HFF-Myc (cell line): ENCODE measurements at regions not wholly inside any gene's neighbourhood (a gene's known extent, or its start where the extent isn't known, plus 50 kb on each side); places are given as distances from the start of the nearest gene placed in this dataset.

Experiments used
- DNase-seq: peaks from one replicate; pipeline ENCODE4 v3.0.0-alpha.2; 2011; ENCODE audit warnings: low read depth; ENCODE audit errors: extremely low read depth
- H3K4me3 ChIP-seq: replicated peaks from 2 replicates; pipeline ENCODE4 v1.5.1; 2011; ENCODE audit warnings: low read depth, mild to moderate bottlenecking, control low read depth, low read length
- CTCF ChIP-seq: IDR thresholded peaks from 2 replicates; pipeline ENCODE4 v1.5.1; 2012; ENCODE audit warnings: mild to moderate bottlenecking, low read depth, low read length, control low read depth; ENCODE audit errors: missing control alignments

GRCh38 chr2:13650586-13651180 lies 933.9 kb downstream of the TRIB2 start:
- TF ChIP-seq CTCF, result no peak
- no peak overlapping the region for H3K4me3 ChIP-seq
- DNase-seq, result no peak

DNA sequence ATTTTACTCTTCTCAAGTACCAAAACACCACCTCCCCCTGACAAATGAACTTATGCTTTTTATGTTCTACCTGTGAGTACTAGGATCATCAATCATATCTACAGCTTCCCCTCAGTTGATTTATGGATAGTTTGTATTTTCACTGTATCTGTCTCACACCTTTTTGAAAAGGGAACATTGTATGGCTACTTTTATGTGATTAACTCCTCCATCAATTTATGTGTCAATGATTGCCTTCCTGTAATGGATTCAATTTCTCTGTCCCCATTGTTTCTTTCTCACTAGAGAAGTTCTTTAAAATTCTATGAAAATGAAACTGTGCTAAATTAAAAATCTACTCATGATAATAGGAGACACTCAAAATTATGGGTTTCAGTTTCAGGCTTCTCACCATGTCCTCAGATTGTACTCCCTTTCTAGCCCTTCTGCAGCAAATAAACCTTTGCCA lies 935.0 kb downstream of the TRIB2 start:
- no peak overlapping the region for H3K4me3 ChIP-seq
- TF ChIP-seq CTCF, result no peak
- DNase-seq, result no peak

DNA sequence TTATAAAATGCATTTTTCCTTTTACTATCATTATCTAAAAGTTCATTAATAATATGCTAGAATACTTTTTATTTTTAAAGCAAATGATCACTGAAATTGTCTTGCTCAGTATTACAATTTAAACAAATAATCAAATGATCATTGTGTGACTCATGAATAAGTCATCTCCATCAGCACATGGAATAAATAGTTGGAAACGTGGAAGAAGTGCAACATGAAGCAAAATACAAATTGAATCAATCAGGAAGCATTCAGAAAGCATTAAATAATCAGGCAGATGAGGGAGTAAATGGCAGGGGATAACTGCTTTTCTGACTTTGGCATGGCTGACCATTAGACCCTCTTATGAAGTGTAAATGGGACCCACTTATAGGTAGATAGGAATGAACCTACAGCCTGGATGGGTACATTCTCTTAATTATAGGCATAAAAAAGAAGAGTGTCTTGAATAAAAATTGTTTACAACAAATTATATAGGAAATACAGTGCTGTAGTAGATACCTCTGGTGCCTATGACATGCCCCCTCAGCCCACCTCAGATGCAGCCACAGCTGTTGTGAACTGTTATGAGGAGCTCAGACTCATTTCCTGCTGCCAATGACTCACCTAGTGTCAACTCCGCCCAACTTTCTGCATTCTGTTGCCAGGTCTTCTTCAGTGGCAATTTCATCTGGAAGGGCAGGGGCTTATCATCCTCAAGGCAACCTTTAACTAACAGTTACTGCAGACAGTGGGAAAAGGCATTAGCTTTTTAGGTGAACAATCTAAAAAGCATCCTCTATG lies 936.0 kb downstream of the TRIB2 start:
- TF ChIP-seq CTCF, result no peak
- DNase-seq, result no peak
- H3K4me3 ChIP-seq, result no peak overlapping the region

DNA sequence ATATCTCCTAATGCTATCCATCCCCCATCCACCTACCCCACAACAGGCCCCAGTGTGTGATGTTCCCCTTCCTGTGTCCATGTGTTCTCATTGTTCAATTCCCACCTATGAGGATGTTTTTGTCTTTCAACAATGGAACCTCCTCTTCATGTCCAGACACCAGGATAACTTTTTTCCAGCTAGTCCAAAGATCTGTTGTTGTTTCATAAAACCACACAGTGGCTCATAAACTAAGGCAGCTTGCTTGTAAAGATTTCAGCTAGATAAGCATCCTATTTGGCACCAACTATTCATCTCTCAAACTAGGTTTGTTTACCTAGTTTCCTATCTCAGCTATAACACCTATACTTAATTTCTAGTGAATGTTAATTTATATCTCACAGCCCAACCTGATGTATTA lies 937.7 kb downstream of the TRIB2 start:
- DNase-seq, result no peak
- no peak for TF ChIP-seq CTCF
- no peak overlapping the region for H3K4me3 ChIP-seq

- H3K4me3 ChIP-seq, result no peak overlapping the region
- no peak for TF ChIP-seq CTCF
- no peak for DNase-seq
Observed at GRCh38 chr2:13660231-13660630, 943.5 kb downstream of the TRIB2 start.

- H3K4me3 ChIP-seq, result no peak overlapping the region
- TF ChIP-seq CTCF, result no peak
- DNase-seq, result no peak
Observed at GRCh38 chr2:13662055-13662454, 945.3 kb downstream of the TRIB2 start.
